ENCODE measurements at regions not wholly inside any gene's neighbourhood (a gene's known extent, or its start where the extent isn't known, plus 50 kb on each side); places are given as distances from the start of the nearest gene placed in this dataset.

DNA sequence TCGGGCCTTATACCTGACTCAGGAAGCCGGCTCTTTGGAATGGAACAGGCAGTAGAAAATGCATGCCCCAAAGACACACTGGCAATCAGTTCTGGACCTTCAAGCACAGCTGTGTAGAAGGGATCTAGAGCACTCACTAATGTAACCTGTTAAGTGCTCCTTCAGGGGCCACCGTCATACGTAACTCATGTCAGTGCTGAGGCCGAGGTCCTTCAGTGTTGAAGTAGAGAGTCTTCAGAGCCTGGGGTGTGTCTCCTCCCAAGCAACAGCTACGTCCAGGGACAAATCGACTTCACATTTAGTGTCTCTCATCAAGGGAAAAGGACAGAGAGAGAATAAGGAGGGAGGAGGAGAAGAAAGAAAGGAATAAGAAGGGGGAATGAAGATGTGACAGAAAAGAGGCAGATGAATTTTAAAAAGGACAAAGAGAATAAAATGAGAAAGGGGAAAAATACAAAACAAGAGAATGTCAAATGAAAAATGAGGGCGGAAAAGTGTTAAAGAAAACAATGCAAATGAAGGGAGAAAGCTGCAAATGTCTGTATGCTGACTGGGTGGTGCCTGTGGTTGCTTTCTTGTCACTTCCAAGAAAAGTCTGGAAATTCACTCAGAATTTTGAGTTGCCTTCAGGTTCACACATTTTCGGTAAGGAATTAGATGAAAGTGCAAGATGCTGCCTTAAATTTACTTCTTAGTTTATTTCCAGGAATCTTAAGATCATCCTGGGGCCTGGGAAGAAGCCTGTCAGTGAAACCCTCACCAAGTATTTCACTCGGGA is 989.4 kb downstream of the GRID1 start:
- intact Hi-C loops (cut with DNase I; ENCODE audit: low total_unique reads) = no loop called here
- no peak overlapping the region for H3K4me3 ChIP-seq
- TF ChIP-seq, protein P1, sequence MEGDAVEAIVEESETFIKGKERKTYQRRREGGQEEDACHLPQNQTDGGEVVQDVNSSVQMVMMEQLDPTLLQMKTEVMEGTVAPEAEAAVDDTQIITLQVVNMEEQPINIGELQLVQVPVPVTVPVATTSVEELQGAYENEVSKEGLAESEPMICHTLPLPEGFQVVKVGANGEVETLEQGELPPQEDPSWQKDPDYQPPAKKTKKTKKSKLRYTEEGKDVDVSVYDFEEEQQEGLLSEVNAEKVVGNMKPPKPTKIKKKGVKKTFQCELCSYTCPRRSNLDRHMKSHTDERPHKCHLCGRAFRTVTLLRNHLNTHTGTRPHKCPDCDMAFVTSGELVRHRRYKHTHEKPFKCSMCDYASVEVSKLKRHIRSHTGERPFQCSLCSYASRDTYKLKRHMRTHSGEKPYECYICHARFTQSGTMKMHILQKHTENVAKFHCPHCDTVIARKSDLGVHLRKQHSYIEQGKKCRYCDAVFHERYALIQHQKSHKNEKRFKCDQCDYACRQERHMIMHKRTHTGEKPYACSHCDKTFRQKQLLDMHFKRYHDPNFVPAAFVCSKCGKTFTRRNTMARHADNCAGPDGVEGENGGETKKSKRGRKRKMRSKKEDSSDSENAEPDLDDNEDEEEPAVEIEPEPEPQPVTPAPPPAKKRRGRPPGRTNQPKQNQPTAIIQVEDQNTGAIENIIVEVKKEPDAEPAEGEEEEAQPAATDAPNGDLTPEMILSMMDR (IDR thresholded peaks at IDR 0.05 in 4 of 5, conservative IDR thresholded peaks at IDR 0.05 in 1 of 5) = no peak
- TF ChIP-seq POLR2A (IDR thresholded peaks at IDR 0.05) = no peak
- H3K9me3 ChIP-seq = no peaks in the 10 kb centered on the region
- DNase-seq (no peak), ATAC-seq (no peak)
- no peaks in the 10 kb centered on the region for H3K36me3 ChIP-seq
- H3K27me3 ChIP-seq = no peaks in the 10 kb centered on the region
- in situ Hi-C loops (cut with MboI; ENCODE audit: low sequenced_read_pairs in 4 of 4) = no loop called here
- no peak overlapping the region for H3K27ac ChIP-seq
- no peaks in the 10 kb centered on the region for H3K4me1 ChIP-seq

DNA sequence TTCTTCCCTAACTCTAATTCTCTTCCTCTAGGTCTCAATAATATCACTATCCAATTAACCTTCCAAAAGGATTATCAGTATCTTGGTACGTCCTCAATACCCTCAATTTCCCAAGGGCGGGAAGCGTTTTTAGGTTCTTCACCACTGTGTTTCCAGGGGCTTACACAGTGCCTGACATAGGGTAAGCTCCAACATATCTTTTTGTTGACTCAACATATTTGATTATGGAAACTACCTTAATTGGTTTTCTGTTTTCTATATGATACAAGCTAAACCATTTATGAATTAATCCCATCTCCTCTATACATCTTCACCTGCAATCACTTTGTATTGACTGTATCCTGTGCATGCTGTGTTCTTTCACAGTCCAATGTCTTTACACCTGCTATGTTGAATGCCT is 987.3 kb downstream of the GRID1 start:
- H3K4me3 ChIP-seq = no peak overlapping the region
- H3K4me1 ChIP-seq = no peaks in the 10 kb centered on the region
- no peaks in the 10 kb centered on the region for H3K9me3 ChIP-seq
- DNase-seq = no peak
- no peaks in the 10 kb centered on the region for H3K27me3 ChIP-seq
- no peak overlapping the region for H3K27ac ChIP-seq
- no peaks in the 10 kb centered on the region for H3K36me3 ChIP-seq
- intact Hi-C loops (cut with DNase I; ENCODE audit: low total_unique reads) = no loop called here
- no peak for TF ChIP-seq POLR2A (IDR thresholded peaks at IDR 0.05)
- TF ChIP-seq, protein P1 (IDR thresholded peaks at IDR 0.05 in 4 of 5, conservative IDR thresholded peaks at IDR 0.05 in 1 of 5) = no peak
- in situ Hi-C loops (cut with MboI; ENCODE audit: low sequenced_read_pairs in 4 of 4) = no loop called here
- ATAC-seq = no peak

DNA sequence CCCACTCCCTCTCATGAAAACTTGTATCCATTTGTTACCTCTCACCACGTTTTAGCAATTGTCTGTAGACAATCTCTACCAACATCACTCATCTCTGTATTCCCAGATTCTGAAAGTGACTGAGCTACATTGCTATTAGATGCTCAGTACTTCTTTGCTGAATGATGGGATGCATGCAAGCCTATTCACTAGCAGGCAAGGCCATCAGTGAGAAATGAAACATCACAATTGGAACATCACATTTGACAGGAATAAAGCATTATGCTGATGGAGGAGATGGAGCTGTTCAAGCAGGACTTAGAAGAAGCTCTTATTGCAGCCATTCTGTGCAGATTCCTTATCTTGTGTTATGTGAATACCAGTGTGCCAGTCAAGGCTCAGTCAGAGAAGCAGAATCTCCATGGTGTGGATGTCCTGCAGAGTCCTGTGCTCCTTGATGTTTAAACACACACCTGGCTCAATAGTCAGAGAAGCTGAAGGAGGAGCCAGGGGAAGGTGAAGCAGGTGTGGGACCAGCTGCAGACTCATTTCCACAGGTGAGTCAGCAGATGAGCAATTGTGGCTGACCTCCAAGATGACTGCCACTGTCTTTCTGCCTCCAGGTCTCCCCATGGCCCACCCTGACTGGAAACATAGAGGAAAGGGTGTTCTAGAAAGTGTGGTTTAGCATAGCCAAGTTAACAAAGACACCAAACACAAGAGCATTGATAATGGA is 965.5 kb downstream of the GRID1 start:
- intact Hi-C loops (cut with DNase I; ENCODE audit: low total_unique reads) (no loop called here), in situ Hi-C loops (cut with MboI; ENCODE audit: low sequenced_read_pairs in 4 of 4) (no loop called here)
- Histone ChIP-seq H3K27ac (no peak overlapping the region), H3K27me3 (no peaks in the 10 kb centered on the region), H3K4me3 (no peak overlapping the region), H3K4me1 (no peaks in the 10 kb centered on the region), H3K9me3 (no peaks in the 10 kb centered on the region), H3K36me3 (no peaks in the 10 kb centered on the region)
- no peak for DNase-seq
- no peak for ATAC-seq
- TF ChIP-seq, protein P1 (IDR thresholded peaks at IDR 0.05 in 4 of 5, conservative IDR thresholded peaks at IDR 0.05 in 1 of 5) = no peak
- TF ChIP-seq POLR2A (IDR thresholded peaks at IDR 0.05) = no peak

DNA sequence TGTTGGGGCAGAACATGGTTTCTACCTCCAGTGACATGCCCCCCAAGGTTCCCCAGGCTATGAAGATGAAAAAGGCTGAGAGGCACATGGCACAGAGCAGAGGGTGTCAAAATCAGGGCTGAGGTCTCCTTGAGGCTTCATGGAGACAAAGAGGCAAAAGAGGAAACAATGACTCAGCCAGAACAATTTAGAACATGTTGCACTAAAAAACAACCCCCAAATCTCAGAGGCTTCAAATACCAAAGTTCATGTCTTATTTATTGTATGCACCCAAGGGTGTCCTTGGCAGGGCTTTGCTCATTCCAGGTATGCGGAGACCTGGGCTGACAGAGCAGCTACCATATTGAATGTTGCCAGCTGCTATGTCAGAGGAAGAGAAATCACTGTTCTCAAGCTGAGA is 964.1 kb downstream of the GRID1 start:
- in situ Hi-C loops (cut with MboI; ENCODE audit: low sequenced_read_pairs in 4 of 4) (no loop called here), intact Hi-C loops (cut with DNase I; ENCODE audit: low total_unique reads) (no loop called here)
- Histone ChIP-seq H3K27me3 (no peaks in the 10 kb centered on the region), H3K4me3 (no peak overlapping the region), H3K4me1 (no peaks in the 10 kb centered on the region), H3K9me3 (no peaks in the 10 kb centered on the region), H3K36me3 (no peaks in the 10 kb centered on the region), H3K27ac (no peak overlapping the region)
- DNase-seq = no peak
- ATAC-seq = no peak
- TF ChIP-seq POLR2A (IDR thresholded peaks at IDR 0.05) = no peak
- TF ChIP-seq, protein P1 (IDR thresholded peaks at IDR 0.05 in 4 of 5, conservative IDR thresholded peaks at IDR 0.05 in 1 of 5) = no peak
